ENCODE measurements at regions not wholly inside any gene's neighbourhood (a gene's known extent, or its start where the extent isn't known, plus 50 kb on each side); places are given as distances from the start of the nearest gene placed in this dataset.
"Not testable (repeated sequence)": the region's sequence is repeated elsewhere in the genome, so short reads cannot be mapped to it uniquely, and the experiment has no call there.

DNA sequence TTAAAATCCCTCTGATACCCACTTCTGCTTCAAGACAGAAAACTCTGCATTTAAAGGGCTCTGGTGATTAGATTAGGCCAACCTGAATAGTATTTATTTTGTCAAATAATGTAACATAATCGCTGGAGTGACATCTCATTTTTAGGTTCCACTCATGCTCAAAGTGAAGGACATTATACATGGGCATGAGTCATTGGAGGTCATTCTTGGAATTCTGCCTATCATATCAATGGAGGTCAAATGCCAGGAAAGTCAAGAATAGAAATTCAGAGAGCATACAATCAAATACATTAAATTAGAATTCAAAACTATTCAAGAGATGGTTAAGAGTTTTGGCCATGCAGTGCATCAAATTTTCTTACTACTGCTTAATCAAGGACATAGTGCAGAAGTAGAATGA lies 50.8 kb upstream of the PRSS1 start:
- no peak for DNase-seq

DNA sequence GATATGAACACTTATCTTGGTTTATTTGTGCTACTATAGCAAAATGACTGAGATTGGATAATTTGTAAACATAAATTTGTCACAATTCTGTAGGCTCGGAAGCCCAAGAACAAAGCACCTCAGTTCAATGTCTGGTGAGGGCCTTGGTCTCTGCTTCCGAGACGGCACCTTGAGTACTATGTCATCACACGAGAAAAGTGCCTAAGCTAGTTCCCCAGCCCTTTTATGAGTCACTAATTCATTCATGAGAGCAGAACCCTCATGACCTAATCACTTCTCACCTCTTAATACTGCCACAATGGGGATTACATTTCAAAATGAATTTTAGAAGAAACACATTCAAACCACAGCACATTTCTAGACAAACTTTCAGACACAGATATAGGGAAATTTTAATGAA lies 52.0 kb upstream of the PRSS1 start:
- DNase-seq = no peak

DNA sequence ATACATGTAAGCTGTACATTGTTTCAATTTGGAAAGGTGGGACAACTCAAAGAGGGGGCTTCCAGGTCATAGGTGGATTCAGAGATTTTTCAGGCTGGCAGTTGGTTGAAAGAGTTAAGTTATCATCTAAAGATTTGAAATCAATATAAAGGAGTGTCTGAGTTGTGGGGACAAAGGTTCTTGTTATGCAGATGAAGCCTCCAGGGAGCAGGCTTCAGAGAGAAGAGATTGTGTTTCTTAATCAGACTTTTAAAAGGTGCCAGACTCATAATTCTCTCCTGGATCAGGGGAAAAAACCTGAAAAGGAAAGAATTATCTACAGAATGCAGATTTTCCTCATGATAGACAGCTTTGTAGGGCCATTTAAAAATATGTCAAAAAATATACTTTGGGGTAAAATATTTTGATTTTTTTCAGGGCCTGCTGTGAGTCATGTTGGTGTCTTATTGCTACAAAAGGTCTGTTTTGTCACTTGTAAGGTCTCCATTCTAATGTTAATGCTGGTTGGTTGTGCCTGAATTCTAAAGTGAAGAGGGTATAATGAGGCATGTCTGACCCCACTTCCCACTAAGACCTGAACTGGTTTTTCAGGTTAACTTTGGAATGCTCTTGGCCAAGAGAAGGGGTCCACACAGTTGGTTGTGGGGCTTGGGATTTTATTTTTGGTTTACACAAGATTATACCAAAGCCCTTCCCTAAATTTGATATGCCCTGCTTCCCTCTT lies 52.7 kb upstream of the PRSS1 start:
- no peak for DNase-seq

DNA sequence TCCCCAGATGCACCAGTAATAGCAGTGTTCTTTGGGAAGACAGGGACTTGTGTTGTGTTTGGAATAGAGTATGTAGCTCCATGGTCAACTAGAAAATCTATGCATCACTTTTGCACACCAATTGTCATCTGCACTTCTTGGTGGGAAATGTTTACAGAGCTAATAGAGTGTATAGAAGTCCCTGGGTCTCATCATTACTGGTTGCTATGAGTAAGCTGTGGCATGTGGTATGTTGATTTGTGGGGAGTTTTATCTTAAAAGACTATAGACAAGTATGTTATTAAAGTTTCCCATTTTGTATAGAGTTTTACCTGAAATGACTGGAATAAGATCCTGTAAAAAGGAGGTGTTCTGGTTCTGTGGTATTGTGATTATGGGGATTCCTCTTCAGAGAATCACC lies 55.4 kb upstream of the PRSS1 start:
- no peak for DNase-seq

DNA sequence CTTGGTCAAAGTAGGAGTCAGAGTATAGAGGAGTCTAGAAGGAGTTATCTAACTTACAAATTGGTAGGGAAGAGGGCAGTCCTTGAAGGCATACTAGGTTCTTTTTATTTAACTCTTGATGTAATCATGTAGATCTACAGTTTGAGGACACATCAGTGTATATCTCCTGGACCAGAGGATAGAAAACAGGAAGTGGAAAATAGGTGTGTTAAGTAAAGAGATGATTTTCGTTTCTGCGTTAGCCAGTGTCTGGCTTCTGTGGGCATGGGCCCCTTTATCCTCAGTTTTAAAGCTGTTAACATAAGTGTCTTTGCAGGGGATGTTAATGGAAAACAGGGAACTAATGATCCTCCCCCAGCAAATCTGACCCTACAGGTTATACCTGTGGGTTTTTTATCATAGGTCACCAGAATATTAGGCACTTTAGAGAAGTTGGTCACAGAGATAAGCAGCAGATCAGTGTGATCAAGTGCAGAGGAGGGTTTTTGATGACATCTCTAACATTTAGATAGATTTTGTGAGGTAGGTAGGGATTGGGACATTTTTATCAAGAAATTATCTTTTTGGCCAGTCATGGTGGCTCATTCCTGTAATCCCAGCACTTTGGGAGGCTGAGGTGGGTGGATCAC lies 58.6 kb upstream of the PRSS1 start:
- no peak for DNase-seq

DNA sequence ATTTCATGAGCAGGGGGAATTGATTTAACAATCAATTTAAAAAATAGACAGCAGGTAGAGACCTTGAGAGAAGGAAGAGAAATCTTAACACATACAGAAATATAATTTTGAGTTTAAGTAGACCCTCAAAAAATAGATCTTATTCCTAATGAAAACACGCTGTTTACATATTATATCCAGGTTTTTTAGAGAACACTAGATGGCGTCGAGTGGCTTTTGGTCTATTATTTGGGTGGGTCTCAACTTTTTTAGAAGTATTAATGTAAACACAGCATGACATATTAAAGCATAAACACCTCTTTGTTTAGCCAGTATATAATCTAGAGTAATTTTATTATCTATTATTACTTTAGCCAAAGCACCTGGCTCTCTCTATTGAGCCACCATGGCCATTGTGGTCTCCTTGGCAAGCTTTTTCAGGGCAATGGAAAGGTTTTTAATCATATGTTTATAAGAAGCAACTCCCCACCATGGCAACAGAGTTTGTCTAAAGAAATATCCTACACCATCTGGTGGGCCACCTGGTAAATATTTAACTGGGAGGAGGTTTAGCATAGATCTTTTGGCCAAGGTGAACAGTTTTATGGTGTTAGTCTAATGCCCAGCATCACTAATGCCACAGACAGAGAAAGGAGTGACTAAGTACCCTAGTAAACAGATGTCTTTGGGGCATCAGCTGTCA lies 59.7 kb upstream of the PRSS1 start:
- DNase-seq = no peak

DNA sequence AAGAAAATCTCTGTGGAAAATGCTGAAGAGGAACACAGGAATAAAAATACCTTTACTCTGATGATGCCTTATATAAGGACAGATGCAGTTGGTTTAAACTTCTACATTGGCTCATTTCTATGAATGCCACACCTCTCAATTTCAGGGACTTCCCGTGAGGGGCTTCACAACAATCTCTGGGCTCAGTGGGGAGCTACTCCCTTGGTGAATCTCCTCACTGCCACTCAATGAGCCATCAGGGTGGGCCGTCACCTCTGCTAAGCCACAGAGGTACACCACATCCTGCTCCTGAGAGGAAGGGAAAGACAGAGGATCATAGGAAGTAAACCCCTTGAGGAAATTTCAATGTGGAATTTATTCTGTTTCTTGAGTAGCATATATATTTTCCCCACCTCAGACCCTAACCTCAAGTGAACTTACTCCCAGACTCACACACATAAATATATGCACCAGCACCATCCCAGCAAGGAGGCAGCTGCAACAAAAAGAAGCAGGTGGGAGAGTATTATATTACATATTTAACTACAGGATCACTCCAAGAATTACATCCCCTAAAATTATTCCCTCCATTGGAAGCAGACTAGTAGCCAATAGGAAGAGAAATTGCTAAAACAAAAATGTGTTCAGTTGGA lies 63.3 kb upstream of the PRSS1 start:
- no peak for DNase-seq

DNA sequence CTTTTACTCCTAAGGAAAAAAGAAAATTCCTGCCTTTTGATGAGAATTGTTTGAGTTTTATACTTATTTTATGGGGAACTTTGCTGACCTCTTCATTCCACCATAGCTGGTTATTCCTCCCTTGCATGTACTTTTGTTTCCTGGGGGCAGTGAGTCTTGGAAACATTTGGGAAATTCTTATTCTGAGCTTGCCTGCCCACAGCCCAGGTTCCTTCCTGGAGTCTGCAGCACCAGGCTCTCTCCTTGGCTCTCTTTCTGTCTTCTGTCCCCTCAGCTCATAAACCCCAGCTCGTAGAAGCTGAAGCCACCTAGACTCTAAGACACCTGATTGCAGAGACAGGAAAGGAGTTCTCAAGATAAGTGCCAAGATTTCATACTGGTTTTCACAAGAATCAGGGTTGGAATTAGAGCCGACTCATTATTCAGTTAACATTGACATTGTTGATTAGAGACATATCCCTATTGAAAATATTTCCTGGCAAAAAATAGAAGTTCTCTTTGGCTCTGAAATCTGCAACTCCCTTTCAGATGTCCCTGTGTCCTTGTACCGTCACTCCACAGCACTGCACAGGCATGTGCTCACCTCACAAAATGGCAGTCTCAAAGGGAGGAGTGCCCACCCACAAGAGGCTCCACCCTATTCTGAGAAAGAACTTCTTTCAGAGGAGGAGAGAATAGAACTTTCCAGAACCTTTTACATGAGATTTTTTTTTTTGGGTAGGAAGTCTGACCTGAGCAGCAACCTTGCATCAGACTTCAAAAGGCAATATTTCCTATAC lies 67.8 kb upstream of the PRSS1 start:
- no peak for DNase-seq

DNA sequence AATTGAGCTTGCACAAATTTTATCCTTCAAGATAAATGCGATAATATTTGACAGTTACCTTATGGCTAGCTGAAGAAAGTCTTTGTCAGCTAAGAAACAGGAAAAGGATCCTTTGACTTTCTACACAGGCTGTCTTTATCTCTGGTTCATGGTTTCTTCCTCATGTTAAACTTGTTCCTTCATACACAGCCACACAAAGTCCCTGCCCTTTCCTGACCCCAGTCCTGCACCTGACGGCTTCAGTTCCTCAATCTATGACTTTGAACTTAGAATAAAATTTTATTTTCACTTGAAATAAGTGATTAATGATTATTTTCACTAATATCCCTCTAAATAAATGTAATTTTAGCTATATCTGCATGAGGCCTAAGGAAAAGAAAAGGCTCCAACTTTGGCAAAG lies 77.8 kb upstream of the PRSS1 start:
- no peak for DNase-seq

DNA sequence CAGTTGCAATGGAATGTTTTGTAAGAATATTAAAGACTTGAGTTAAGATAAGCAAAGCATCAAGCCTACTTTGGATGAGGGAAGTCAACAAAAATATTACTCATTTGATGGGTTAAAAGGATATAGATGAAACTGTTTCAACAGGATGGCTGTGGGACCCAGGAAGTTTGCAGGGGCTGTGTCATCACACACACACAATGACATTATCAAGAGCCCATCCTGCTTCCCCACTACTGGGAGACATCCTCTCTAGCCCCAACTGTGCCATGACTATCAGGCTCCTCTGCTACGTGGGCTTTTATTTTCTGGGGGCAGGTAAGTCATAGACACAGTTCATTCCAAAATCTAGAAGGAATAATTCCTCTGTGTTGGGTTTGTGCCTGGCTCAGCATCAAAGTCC lies 78.8 kb upstream of the PRSS1 start:
- DNase-seq = no peak

DNA sequence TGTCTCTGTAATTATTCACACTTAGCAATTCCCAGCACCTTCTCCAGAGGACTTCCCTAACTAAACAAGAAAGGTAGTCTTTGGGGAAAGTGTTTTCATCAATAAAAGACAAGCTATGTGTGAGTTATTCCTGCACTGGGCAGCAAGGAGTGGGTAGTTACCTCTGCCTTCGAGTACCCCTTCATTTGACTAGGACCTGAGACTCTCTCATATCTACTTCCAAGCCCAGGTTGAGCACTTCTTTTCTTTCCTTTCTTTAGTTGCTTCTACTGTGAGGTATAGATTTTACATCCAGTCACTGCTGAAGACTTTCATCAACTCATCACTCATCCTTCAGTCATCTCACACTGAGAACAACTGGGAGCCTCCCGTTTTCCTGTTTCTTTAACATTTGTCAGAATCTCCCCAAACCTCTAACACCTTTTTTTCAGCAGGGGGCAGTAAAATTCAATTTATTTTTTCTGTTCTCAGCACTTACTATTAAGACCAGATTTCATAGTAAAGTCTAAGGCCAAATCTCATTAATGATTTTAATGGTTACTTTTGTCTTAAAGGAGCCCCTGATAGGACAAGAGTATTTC lies 80.1 kb upstream of the PRSS1 start:
- no peak for DNase-seq

DNA sequence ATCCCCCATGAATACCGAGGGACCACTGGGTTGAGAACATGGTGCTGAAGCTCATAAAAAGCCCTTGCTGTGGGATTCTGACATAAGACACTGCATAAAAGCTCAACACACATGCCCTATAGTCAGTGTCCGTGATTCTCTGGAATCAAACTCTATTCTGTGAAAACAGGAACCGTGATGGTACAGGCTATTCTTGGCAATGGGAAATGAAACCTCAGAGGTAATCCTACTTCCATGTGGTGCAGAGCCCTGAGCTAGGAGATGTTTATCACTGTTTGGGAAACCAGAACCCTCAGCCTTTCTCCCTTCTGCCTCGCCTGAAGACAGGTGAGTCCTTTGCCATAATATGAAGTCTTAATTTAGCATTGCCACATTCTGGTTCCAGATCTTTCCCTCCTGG lies 80.8 kb upstream of the PRSS1 start:
- DNase-seq = no peak

DNA sequence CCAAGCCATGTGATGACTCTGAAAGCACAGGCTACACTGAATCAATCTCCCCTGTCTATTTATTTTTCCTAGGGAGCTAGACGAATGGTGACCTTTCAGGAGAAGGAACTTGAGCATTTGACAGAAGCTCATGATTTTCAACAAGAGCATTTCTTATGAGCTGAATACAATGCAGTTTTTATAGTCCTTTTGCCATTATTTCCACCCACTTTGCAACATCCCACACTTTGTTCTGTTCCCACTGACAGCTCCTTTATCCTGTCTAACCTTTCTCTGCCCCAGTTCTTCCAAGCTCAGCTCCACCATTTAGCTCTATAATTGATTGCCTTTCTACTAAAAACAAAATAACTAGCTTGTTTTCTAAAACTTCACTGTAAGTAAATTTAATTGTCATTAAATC lies 91.9 kb upstream of the PRSS1 start:
- no peak for DNase-seq

DNA sequence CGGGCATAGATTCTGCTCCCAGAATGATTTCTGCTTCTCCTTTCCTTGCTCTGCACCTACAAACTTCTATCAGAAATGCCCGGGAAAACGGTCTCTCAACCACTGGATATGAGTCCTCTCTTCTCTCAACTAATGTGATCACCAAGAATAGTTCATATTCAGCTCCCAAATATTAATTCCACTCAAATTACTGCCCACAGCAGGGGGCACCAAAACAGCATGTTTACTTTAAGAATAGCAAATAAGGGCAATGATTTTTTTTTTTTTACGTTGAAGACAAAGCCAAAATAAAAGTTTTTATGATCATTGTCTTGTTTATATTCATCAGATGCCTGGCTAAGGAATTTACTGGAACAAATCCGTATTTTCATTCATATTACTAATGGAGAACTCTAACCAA lies 94.9 kb upstream of the PRSS1 start:
- no peak for DNase-seq

DNA sequence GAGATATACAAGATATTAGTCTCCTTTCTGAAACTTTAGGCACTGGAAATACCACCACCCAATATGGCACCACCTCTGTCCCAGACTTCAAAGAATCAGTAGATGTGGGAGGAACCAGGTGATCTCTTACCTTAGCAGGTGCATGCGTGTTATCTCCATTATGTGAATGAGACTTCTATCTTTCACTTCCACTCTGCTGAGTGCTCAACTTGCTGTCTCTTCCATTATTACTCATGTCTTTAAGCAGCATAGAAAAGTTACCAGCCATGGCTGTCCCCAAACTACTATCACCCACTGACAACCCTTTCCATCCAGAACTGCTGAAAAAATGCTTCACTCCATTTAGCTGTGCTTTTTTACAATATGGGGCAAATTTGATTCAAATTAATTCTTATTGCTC lies 101.5 kb upstream of the PRSS1 start:
- DNase-seq = no peak

DNA sequence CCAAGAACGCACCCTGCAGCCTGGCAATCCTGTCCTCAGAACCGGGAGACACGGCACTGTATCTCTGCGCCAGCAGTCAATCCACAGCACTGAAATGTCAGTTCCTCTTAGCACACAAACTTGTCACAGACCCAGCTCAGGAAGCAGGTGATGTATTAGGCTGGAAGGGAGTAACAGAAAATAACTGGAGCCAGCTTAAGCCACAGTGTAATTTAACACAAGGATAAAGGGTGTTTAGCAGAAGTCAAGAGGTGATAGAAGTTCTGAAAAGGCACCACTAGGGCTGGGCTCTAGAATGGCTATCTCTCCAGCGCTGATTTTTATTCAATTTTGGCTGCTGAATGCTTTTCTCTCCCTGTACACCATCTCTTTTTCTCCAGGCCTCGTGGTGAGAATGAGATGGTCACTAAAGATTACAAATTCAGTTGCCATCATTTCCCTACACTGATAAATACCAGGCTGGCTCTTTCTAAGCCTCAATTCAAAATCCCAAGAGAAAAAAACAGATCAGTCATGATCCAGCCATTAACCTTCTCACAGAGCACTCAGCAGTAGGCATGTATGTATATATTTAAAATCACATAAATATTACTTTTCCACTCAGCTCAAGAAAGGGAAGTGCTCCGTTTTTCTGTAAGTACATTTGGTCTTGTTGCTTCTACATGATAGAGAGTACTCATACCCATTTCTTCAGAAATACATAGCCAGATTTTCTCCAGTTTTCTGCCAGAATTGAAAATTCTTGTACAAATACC lies 102.7 kb upstream of the PRSS1 start:
- no peak for DNase-seq

DNA sequence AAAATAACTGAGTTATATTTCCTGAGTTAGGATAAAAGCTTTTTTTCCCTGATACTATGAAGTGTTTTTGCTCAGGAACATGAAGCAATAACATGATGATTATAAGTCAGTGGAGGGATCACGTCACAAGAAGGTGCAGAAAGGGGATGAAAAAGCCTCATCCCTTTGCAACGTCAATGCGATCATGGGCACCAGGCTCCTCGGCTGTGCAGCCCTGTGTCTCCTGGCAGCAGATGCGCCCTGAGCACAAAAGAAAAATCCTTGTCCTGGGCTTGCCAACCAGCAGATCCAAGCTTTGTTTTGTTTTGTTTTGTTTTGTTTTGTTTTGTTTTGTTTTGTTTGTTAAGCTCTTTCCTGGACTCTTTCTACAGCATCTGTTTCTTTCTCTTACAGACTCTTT lies 103.5 kb upstream of the PRSS1 start:
- no peak for DNase-seq

DNA sequence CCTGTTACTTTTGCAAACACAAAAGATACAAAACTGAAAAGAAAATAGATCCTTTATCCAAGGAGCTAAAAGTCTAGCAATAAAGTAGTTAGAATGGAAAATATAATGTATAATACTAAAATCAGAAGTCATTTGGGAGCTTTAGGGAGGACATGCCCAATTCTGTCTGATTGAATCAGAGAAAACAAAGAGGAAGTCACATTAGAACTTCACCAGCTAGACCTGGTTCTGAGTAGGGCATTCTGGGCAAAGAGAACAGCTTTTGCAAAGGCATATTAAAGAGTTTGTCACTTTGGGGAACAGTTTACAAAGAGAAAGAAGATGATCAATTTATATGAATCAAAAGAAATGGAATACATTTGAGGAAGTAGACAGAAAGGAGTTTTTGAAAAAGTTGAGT lies 107.0 kb upstream of the PRSS1 start:
- no peak for DNase-seq

DNA sequence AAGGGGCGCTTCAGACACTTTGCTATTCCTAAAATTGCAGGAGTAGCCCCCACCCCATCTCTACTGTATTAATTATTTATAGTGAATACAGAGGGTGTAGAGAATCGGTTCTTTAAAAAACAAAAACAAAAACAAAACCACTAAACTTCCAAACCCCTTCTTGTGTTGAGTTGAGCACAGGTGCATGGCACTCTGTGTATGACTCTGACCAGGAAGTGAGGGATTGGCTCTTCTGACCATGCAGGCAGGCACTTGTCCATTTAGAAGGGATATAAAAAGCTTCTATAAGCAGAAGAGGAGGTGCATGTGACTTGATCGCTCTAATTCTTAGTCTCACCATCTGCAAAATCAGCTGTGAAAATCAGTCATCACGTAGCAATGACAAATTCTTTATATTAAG lies 108.0 kb upstream of the PRSS1 start:
- DNase-seq = not testable (repeated sequence)

DNA sequence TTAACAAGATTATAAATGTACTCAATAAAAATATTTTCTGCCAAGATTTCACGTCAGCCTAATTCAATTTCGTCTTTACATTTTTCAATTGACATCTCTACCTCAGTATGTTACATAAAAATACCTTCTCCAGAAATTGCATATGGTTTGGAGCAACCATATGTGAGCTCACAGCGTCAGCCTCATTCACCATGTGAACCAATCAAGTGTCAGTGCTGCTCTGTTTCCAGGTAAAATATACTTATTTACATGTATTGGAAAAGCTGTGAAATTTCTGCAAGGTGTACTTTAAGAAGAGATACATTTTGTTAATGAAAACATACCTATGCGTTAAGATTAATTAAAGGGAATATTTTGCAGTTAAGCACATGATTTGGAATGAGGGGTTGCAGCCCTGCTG lies 110.7 kb upstream of the PRSS1 start:
- no peak for DNase-seq

DNA sequence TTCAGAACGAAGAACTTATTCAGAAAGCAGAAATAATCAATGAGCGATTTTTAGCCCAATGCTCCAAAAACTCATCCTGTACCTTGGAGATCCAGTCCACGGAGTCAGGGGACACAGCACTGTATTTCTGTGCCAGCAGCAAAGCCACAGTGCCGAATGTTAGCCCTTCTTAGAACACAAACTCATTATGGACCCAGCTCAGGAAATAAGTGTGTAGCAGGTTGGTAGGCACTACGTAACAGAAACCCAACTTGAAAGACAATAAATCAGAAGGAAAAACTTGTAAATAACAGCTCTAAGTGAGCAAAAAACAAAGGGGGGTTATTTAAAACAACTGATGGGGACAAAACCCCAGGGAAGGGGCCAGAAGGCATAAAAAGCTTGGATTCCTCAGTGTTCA lies 112.0 kb upstream of the PRSS1 start:
- DNase-seq = no peak

DNA sequence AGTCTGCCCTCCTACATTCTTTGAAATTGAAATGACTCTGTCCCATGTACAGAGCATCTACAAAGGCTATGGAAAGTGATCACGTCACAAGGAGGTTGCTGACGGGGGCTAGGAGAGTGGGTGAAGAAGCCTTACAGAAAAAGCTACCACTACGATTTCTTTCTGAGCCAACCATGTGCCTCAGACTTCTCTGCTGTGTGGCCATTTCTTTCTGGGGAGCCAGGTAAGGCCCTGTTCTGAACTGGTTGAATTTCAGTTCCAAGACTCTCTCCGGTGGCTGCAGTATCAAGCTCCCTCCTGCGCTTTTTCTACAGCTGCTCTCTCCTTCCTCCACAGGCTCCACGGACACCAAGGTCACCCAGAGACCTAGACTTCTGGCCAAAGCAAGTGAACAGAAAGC lies 112.5 kb upstream of the PRSS1 start:
- DNase-seq = peak; percentile 2
